DOHH2 (cell line): ENCODE measurements at regions not wholly inside any gene's neighbourhood (a gene's known extent, or its start where the extent isn't known, plus 50 kb on each side); places are given as distances from the start of the nearest gene placed in this dataset.

Experiments used
- H3F3A ChIP-seq: fragments of 200-600 bp; sonication (generic), shearing (Covaris generic); 2 replicates; pipeline ENCODE4 v1.6.0; 2016; ENCODE audit warnings: antibody characterized with exemption, mild to moderate bottlenecking; ENCODE audit not compliant: control insufficient read depth, insufficient read depth
- H3K27ac ChIP-seq: fragments of 200-600 bp; sonication (generic); 2 replicates; pipeline ENCODE4 v1.5.1; 2014; ENCODE audit warnings: low read depth, mild to moderate bottlenecking, low read length, moderate library complexity
- H3K27me3 ChIP-seq: fragments of 200-600 bp; sonication (generic); 2 replicates; pipeline ENCODE4 v1.6.1; 2014; ENCODE audit warnings: mild to moderate bottlenecking, low read length, mixed read lengths; ENCODE audit not compliant: control insufficient read depth
- H3K36me3 ChIP-seq: fragments of 200-600 bp; sonication (generic); 2 replicates; pipeline ENCODE4 v1.6.1; 2014; ENCODE audit warnings: mild to moderate bottlenecking, low read length, moderate library complexity, mixed read lengths; ENCODE audit not compliant: control insufficient read depth
- H3K4me1 ChIP-seq: fragments of 200-600 bp; sonication (generic); 2 replicates; pipeline ENCODE4 v1.6.1; 2014; ENCODE audit warnings: mild to moderate bottlenecking, low read length, mixed read lengths; ENCODE audit not compliant: control insufficient read depth
- H3K4me2 ChIP-seq: fragments of 200-600 bp; sonication (generic); 2 replicates; pipeline ENCODE4 v1.6.0; 2014; ENCODE audit warnings: mild to moderate bottlenecking, low read length, moderate library complexity
- H3K4me3 ChIP-seq: fragments of 200-600 bp; sonication (generic); 2 replicates; pipeline ENCODE4 v1.5.1; 2014; ENCODE audit warnings: mild to moderate bottlenecking, low read length, mixed read lengths
- H3K79me2 ChIP-seq: fragments of 200-600 bp; sonication (generic); 2 replicates; pipeline ENCODE4 v1.6.1; 2014; ENCODE audit warnings: mild to moderate bottlenecking, low read length, mixed read lengths; ENCODE audit not compliant: control insufficient read depth
- H3K9me2 ChIP-seq: fragments of 200-600 bp; sonication (generic); replicated peaks from 2 replicates; pipeline ENCODE4 v1.6.1; 2014; ENCODE audit warnings: mild to moderate bottlenecking, low read length, mixed read lengths; ENCODE audit not compliant: control insufficient read depth
- H3K9me3 ChIP-seq: fragments of 200-600 bp; sonication (generic); 2 replicates; pipeline ENCODE4 v1.6.1; 2014; ENCODE audit warnings: antibody characterized with exemption, low read length, mixed read lengths; ENCODE audit not compliant: control insufficient read depth, insufficient read depth
- H4K20me1 ChIP-seq: fragments of 200-600 bp; sonication (generic); 2 replicates; pipeline ENCODE4 v1.6.0; 2014; ENCODE audit warnings: low read depth, mild to moderate bottlenecking, antibody characterized with exemption, low read length, moderate library complexity; ENCODE audit not compliant: control insufficient read depth, insufficient read depth
- EZH2phosphoT487 ChIP-seq: fragments of 200-600 bp; sonication (generic); IDR thresholded peaks from 2 replicates; pipeline ENCODE4 v1.6.1; 2017; ENCODE audit warnings: borderline replicate concordance, mild to moderate bottlenecking, antibody characterized with exemption, low read length, moderate library complexity, mixed read lengths
- TF ChIP-seq, protein P1 (sequence below): fragments of 200-600 bp; sonication (generic); IDR thresholded peaks from one replicate; pipeline ENCODE4 v1.5.1; 2014; ENCODE audit warnings: antibody characterized with exemption, mild to moderate bottlenecking, low read depth, low read length; ENCODE audit not compliant: poor library complexity, severe bottlenecking

DNA sequence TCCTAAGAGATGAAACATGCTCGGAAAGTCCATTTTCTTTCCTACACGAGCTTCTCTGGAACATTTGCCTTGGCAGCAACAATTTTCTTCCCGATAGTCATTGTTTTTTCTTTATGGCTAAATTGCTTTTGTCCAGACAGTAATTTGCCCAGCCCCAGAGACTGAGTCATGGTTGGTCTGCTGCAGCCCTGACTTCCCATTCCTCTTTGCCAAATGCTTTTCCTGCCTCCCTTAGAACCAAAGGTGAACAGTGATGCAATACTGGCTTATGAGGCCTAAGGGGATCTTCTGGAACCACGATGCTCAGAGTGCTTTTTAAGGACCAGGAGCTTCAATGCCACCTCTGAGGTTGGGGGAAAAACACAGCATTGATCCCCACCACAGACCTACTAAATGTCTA, 1599.6 kb upstream of the TMEM132C start:
- no peak overlapping the region for H3K4me3 ChIP-seq
- no peak overlapping the region for H3K27ac ChIP-seq
- H3K4me2 ChIP-seq = no peak overlapping the region
- H4K20me1 ChIP-seq = no peaks in the 10 kb centered on the region
- no peak for TF ChIP-seq EZH2phosphoT487
- TF ChIP-seq, protein P1, sequence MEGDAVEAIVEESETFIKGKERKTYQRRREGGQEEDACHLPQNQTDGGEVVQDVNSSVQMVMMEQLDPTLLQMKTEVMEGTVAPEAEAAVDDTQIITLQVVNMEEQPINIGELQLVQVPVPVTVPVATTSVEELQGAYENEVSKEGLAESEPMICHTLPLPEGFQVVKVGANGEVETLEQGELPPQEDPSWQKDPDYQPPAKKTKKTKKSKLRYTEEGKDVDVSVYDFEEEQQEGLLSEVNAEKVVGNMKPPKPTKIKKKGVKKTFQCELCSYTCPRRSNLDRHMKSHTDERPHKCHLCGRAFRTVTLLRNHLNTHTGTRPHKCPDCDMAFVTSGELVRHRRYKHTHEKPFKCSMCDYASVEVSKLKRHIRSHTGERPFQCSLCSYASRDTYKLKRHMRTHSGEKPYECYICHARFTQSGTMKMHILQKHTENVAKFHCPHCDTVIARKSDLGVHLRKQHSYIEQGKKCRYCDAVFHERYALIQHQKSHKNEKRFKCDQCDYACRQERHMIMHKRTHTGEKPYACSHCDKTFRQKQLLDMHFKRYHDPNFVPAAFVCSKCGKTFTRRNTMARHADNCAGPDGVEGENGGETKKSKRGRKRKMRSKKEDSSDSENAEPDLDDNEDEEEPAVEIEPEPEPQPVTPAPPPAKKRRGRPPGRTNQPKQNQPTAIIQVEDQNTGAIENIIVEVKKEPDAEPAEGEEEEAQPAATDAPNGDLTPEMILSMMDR = no peak
- H3K79me2 ChIP-seq = no peaks in the 10 kb centered on the region
- H3K27me3 ChIP-seq = no peaks in the 10 kb centered on the region
- H3K9me2 ChIP-seq = no peaks in the 10 kb centered on the region
- peaks cover 4% of the 10 kb centered on the region; the same call in 1 of the 2 replicates for H3K9me3 ChIP-seq
- no peaks in the 10 kb centered on the region for H3K4me1 ChIP-seq
- no peaks in the 10 kb centered on the region for H3F3A ChIP-seq
- H3K36me3 ChIP-seq = no peaks in the 10 kb centered on the region

GRCh38 chr12:126668538-126668937, 1598.4 kb upstream of the TMEM132C start:
- Histone ChIP-seq H3K4me3 (no peak overlapping the region), H3K4me1 (no peaks in the 10 kb centered on the region), H3K9me3 (no peaks in the 10 kb centered on the region), H3K27me3 (no peaks in the 10 kb centered on the region), H4K20me1 (no peaks in the 10 kb centered on the region), H3K4me2 (no peak overlapping the region), H3K9me2 (no peaks in the 10 kb centered on the region), H3F3A (no peaks in the 10 kb centered on the region), H3K27ac (no peak overlapping the region), H3K79me2 (no peaks in the 10 kb centered on the region), H3K36me3 (no peaks in the 10 kb centered on the region)
- no peak for TF ChIP-seq EZH2phosphoT487
- TF ChIP-seq, protein P1 = no peak

GRCh38 chr12:126668961-126669360, 1598.0 kb upstream of the TMEM132C start:
- H3K27ac ChIP-seq = no peak overlapping the region
- no peaks in the 10 kb centered on the region for H3K9me3 ChIP-seq
- no peaks in the 10 kb centered on the region for H4K20me1 ChIP-seq
- H3K79me2 ChIP-seq = no peaks in the 10 kb centered on the region
- no peaks in the 10 kb centered on the region for H3F3A ChIP-seq
- H3K4me1 ChIP-seq = no peaks in the 10 kb centered on the region
- H3K4me3 ChIP-seq = no peak overlapping the region
- no peak for TF ChIP-seq EZH2phosphoT487
- TF ChIP-seq, protein P1 = no peak
- no peaks in the 10 kb centered on the region for H3K9me2 ChIP-seq
- no peaks in the 10 kb centered on the region for H3K27me3 ChIP-seq
- no peaks in the 10 kb centered on the region for H3K36me3 ChIP-seq
- no peak overlapping the region for H3K4me2 ChIP-seq

GRCh38 chr12:126676434-126676833, 1590.5 kb upstream of the TMEM132C start:
- no peak overlapping the region for H3K27ac ChIP-seq
- no peaks in the 10 kb centered on the region for H3K4me1 ChIP-seq
- H3K4me2 ChIP-seq = no peak overlapping the region
- no peak overlapping the region for H3K4me3 ChIP-seq
- H3K9me3 ChIP-seq = no peaks in the 10 kb centered on the region
- H3K9me2 ChIP-seq = no peaks in the 10 kb centered on the region
- no peaks in the 10 kb centered on the region for H3K79me2 ChIP-seq
- no peak for TF ChIP-seq EZH2phosphoT487
- TF ChIP-seq, protein P1 = no peak
- H3K36me3 ChIP-seq = no peaks in the 10 kb centered on the region
- H3K27me3 ChIP-seq = no peaks in the 10 kb centered on the region
- H4K20me1 ChIP-seq = no peaks in the 10 kb centered on the region
- no peaks in the 10 kb centered on the region for H3F3A ChIP-seq
